ENCODE measurements at regions not wholly inside any gene's neighbourhood (a gene's known extent, or its start where the extent isn't known, plus 50 kb on each side); places are given as distances from the start of the nearest gene placed in this dataset.

GRCh38 chr13:30523211-30523610, 57.5 kb upstream of the HMGB1 start:
- TF ChIP-seq POLR2A (IDR thresholded peaks at IDR 0.05; ENCODE audit: low read depth, low read length) (no peak), POLR2AphosphoS5 (IDR thresholded peaks at IDR 0.05; ENCODE audit: low read depth, low read length) (no peak), TAF1 (IDR thresholded peaks at IDR 0.05; ENCODE audit: borderline replicate concordance, low read depth, low read length) (no peak)

All from GM12892 (cell line).